Smooth muscle cell (in vitro differentiated cells): ENCODE measurements at regions not wholly inside any gene's neighbourhood (a gene's known extent, or its start where the extent isn't known, plus 50 kb on each side); places are given as distances from the start of the nearest gene placed in this dataset.

ENCODE experiments used
- DNase-seq: peaks from one replicate; lab custom pipeline; 2025; ENCODE audit not compliant: unreplicated experiment; lab: John Stamatoyannopoulos, UW
- H2AFZ ChIP-seq: fragments of 200-600 bp; sonication (generic); 2 replicates; pipeline ENCODE4 v1.6.0; 2016; ENCODE audit warnings: antibody characterized with exemption, low read depth, mild to moderate bottlenecking
- H3F3A ChIP-seq: fragments of 200-600 bp; sonication (generic); 2 replicates; pipeline ENCODE4 v1.6.0; 2017; ENCODE audit warnings: antibody characterized with exemption, low read depth
- H3K27ac ChIP-seq: fragments of 200-600 bp; sonication (generic); 2 replicates; pipeline ENCODE4 v1.5.1; 2016; ENCODE audit warnings: low read depth, mild to moderate bottlenecking
- H3K27me3 ChIP-seq: fragments of 200-600 bp; sonication (generic); 2 replicates; pipeline ENCODE4 v1.6.1; 2016; ENCODE audit warnings: low read depth, mild to moderate bottlenecking
- H3K36me3 ChIP-seq: fragments of 200-600 bp; sonication (generic); 2 replicates; pipeline ENCODE4 v1.5.1; 2016; ENCODE audit warnings: low read depth
- H3K4me1 ChIP-seq: fragments of 200-600 bp; sonication (generic); 2 replicates; pipeline ENCODE4 v1.5.1; 2016; ENCODE audit warnings: low read depth
- H3K4me2 ChIP-seq: fragments of 200-600 bp; sonication (generic); 2 replicates; pipeline ENCODE4 v1.6.0; 2016; ENCODE audit warnings: mild to moderate bottlenecking
- H3K4me3 ChIP-seq: fragments of 200-600 bp; sonication (generic); 2 replicates; pipeline ENCODE4 v1.5.1; 2016; ENCODE audit warnings: mild to moderate bottlenecking
- H3K79me2 ChIP-seq: fragments of 200-600 bp; sonication (generic); 2 replicates; pipeline ENCODE4 v1.6.0; 2016; ENCODE audit warnings: low read depth, mild to moderate bottlenecking
- H3K9ac ChIP-seq: fragments of 200-600 bp; sonication (generic); 2 replicates; pipeline ENCODE4 v1.6.0; 2016; ENCODE audit warnings: low read depth
- H3K9me3 ChIP-seq: fragments of 200-600 bp; sonication (generic); replicated peaks from 2 replicates; pipeline ENCODE4 v1.5.1; 2016; ENCODE audit warnings: low read depth
- H4K20me1 ChIP-seq: fragments of 200-600 bp; sonication (generic); 2 replicates; pipeline ENCODE4 v1.6.0; 2016; ENCODE audit warnings: low read depth
- WGBS: methylation state at CpG from one replicate; pipeline ENCODE4 v1.1.7; 2016; ENCODE audit warnings: low lambda C conversion rate; 5-methylcytosine and 5-hydroxymethylcytosine counted together
- TF ChIP-seq, protein P1 (sequence below): fragments of 200-600 bp; sonication (generic); IDR thresholded peaks from 2 replicates; pipeline ENCODE4 v1.5.1; 2017; ENCODE audit warnings: borderline replicate concordance, mild to moderate bottlenecking, antibody characterized with exemption; ENCODE audit not compliant: insufficient read depth, poor library complexity, severe bottlenecking

DNA sequence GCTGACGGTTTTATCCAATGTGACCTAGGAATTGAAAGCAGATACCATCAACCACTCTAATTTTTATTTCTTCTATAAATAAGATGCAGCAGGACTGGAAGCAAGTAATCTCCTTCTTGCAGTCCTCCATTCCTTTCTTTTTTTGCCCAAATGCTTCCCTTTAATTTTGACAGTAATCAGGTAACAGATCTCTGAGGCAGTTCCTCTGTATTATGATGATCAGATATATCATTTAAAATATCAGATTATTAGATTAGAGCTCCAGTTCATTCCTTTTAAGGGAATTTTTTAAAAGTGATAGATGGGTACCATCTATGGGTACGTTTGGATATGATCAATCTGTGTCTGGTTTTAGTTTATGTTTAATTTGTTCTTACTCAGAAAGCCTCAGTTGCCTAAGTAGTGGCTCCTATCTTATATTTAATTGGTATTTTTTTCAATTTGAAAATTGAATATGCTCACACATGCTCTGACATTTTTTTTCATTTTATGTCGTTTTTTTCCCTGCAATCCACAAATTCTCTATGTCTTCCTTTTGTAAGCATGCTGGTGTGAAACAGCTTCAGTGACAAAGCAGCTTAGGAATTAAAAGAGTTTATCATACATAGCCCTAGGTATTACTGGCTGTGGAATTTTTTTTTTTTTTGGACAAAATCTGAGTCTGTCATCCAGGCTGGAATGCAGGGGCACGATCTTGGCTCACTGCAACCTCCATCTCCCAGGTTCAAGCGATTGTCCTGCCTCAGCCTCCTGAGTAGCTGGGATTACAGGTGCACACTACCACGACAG lies 73.7 kb upstream of the ANK2 start:
- no peak overlapping the region for H3K9ac ChIP-seq
- H3K4me1 ChIP-seq, result peaks cover 10% of the 10 kb centered on the region
- no peaks in the 10 kb centered on the region for H4K20me1 ChIP-seq
- H3K79me2 ChIP-seq, result no peaks in the 10 kb centered on the region
- TF ChIP-seq, protein P1, sequence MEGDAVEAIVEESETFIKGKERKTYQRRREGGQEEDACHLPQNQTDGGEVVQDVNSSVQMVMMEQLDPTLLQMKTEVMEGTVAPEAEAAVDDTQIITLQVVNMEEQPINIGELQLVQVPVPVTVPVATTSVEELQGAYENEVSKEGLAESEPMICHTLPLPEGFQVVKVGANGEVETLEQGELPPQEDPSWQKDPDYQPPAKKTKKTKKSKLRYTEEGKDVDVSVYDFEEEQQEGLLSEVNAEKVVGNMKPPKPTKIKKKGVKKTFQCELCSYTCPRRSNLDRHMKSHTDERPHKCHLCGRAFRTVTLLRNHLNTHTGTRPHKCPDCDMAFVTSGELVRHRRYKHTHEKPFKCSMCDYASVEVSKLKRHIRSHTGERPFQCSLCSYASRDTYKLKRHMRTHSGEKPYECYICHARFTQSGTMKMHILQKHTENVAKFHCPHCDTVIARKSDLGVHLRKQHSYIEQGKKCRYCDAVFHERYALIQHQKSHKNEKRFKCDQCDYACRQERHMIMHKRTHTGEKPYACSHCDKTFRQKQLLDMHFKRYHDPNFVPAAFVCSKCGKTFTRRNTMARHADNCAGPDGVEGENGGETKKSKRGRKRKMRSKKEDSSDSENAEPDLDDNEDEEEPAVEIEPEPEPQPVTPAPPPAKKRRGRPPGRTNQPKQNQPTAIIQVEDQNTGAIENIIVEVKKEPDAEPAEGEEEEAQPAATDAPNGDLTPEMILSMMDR, result no peak
- H3K4me2 ChIP-seq, result no peak overlapping the region
- no peak overlapping the region for H3K27ac ChIP-seq
- no peaks in the 10 kb centered on the region for H3K36me3 ChIP-seq
- no peaks in the 10 kb centered on the region for H3K27me3 ChIP-seq
- WGBS, result 90% methylated on average over 6 of the region's 6 CpGs
- no peak overlapping the region for H3K4me3 ChIP-seq
- H3F3A ChIP-seq, result no peaks in the 10 kb centered on the region
- H2AFZ ChIP-seq, result no peak overlapping the region
- no peak for DNase-seq
- H3K9me3 ChIP-seq, result no peaks in the 10 kb centered on the region

DNA sequence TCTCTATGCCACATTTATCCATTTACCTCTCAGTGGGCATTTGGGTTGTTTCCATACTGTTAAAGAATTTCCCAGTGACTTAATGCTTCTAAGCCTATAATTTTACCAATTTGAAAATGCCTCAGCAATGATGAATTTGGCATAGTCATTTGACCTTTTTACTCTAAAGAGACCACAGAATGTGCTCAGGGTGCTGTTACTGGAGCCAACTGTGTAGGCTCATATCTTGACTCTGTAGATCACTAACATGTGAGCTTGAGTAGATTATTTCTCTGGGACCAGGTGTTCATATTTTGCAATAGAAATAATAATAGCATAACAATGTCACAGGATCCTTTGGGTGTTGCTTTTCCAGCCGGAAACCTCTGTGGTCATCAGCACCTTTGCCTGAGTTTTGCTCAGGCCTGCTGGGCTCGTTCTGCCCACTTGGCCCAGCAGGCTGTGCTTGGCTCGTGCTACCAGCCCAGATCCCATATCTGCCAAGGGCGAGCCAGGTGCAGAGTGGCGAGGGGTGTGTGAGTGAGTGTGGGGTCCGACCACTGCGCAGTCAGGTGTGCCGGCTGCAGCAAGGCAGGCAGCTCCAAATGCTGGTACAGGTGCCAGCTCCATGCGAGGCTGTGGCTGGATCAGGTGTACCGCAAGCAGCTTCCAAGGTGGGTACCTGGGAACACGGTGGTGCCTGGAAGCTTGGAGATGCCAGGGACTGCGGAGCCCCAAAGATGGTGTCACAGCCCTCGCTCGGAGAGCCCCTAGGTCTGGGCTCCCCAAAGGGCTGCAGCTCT lies 70.6 kb upstream of the ANK2 start:
- no peak overlapping the region for H3K27ac ChIP-seq
- H3K4me3 ChIP-seq, result no peak overlapping the region
- DNase-seq, result no peak
- no peaks in the 10 kb centered on the region for H3K79me2 ChIP-seq
- H3K27me3 ChIP-seq, result no peaks in the 10 kb centered on the region
- H3K9me3 ChIP-seq, result no peaks in the 10 kb centered on the region
- H2AFZ ChIP-seq, result no peak overlapping the region
- no peaks in the 10 kb centered on the region for H3K36me3 ChIP-seq
- H3K4me1 ChIP-seq, result peaks cover 10% of the 10 kb centered on the region
- TF ChIP-seq, protein P1, result no peak
- 96% methylated on average over 14 of the region's 14 CpGs for WGBS
- no peak overlapping the region for H3K4me2 ChIP-seq
- H3K9ac ChIP-seq, result no peak overlapping the region
- no peaks in the 10 kb centered on the region for H3F3A ChIP-seq
- H4K20me1 ChIP-seq, result no peaks in the 10 kb centered on the region

DNA sequence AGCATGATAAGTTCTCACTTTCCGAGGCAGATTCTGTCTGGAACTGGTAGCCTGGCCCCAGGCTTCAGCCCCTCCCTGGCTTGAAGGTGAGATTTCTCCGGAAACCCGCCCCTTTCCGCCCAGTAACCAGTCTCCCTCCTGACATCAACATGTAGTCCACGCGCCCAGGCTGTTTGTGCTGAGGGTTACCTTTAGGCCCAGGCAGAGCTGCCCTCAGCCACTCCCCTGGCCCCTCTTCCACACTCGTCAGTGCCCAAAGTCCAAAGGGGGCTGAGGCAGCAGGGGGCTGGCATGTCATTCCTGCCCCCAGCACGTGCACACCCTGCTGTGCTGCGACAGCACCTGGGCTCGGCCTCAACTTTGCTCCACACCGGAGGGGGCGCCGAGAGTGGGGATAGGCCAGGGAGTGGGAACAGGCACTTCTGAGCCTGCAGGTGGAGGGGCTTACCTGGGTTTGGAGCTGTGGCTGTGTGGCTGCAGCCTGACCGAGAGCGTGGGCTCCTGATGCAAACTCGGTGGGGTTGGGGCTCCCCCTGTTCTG lies 69.5 kb upstream of the ANK2 start:
- Histone ChIP-seq H4K20me1 (no peaks in the 10 kb centered on the region), H3K79me2 (no peaks in the 10 kb centered on the region), H3K9me3 (no peaks in the 10 kb centered on the region), H3K4me1 (peaks cover 10% of the 10 kb centered on the region), H3K9ac (no peak overlapping the region), H3K4me3 (no peak overlapping the region), H3K27me3 (no peaks in the 10 kb centered on the region), H3K27ac (no peak overlapping the region), H3K4me2 (no peak overlapping the region), H2AFZ (no peak overlapping the region), H3K36me3 (no peaks in the 10 kb centered on the region), H3F3A (no peaks in the 10 kb centered on the region)
- DNase-seq, result no peak
- TF ChIP-seq, protein P1, result no peak
- 76% methylated on average over 16 of the region's 16 CpGs for WGBS
